GM12873 (cell line): ENCODE measurements at regions not wholly inside any gene's neighbourhood (a gene's known extent, or its start where the extent isn't known, plus 50 kb on each side); places are given as distances from the start of the nearest gene placed in this dataset.

Experiments
- CTCF ChIP-seq: IDR thresholded peaks from 2 replicates; pipeline ENCODE4 v1.5.1; 2012; ENCODE audit warnings: low read depth, mild to moderate bottlenecking, moderate library complexity, low read length, control low read depth; ENCODE audit not compliant: insufficient read depth; ENCODE audit errors: missing control alignments

GRCh38 chr4:8698341-8699062, 105.9 kb downstream of the CPZ start:
- no peak for TF ChIP-seq CTCF

GRCh38 chr4:8697826-8698225, 105.3 kb downstream of the CPZ start:
- TF ChIP-seq CTCF = no peak

DNA sequence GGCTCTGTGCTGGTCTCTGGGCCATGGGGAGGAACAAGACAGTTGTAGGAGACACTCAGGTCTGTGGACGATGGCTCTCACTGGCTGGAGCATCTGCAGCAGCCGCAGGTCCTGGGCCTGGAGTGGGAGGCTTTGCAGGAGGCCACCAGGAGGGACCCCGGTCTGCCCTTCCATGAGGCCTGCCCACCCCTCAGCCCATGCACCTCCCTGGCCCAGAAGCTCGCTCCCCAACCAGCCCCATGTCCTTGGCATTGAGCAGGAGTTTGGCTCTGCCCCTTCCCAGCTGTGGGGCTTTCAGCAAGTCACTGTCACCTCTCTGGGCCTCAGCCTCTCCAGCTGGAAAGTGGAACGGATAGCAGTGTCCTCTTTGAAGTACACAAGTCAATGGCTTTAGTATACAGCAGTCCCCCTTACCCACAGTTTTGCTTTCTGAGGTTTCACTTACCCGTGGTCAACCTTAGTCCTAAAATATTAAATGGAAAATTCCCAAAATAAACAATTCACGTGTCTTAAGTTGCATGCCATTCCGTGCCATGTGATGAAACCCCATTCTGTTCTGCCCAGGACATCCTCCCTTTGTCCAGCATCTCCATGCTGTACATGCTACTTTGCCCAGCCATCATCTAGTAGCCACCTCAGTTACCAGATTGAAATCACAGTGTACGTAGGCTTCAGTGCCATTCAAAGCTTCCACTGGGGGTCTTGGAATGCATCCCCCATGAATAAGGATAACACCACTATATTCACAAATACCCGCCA, 104.0 kb downstream of the CPZ start:
- TF ChIP-seq CTCF = no peak

GRCh38 chr4:8695237-8696219, 103.0 kb downstream of the CPZ start:
- no peak for TF ChIP-seq CTCF

DNA sequence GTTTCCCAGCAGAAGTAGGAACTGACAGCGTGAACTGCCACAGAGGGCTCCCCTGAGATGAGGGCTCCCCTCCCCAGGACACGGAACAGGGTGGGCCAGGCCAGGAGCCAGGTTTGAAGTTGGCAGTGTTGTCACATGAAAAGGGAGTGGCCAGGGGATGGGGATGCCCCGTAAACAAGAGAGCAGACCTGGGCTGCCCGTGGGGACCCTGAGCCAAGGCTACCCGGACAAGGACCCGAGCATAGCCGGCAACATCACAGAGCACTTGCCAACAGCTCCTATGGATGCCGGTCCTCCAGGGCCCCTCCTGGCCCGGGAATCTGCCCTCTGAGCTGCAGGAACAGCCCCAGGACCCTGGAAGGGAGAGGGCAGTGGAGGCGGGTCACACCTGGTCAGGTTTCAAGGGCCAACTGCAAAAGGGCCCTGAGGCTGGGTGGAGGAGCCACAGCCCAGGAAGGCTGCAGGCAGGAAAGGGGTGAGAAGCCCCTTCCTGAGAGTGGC, 102.1 kb downstream of the CPZ start:
- TF ChIP-seq CTCF = no peak

DNA sequence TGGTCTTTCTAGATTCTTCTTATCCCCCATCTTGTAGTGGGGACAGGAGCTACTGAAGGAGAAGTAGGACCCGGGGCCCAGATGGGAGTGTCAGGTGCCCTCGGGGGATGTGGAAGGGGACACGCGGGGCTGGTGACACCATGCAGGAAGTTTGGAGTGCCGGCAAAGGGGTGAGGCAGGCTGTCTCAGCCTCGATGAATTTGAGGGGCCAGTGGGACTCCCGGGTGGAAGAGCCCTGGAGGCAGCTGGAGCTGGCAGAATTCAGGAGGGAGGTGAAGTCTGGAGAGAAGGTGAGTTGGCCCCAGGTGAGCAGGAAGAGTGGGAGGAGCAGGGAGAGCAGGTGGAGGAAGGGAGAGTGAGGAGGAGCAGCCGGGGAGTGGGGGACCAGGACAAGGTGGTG, 101.7 kb downstream of the CPZ start:
- TF ChIP-seq CTCF = no peak

- no peak for TF ChIP-seq CTCF
Measured at GRCh38 chr4:8691151-8691775, 98.7 kb downstream of the CPZ start.
